HUES64 (cell line): ENCODE measurements at regions not wholly inside any gene's neighbourhood (a gene's known extent, or its start where the extent isn't known, plus 50 kb on each side); places are given as distances from the start of the nearest gene placed in this dataset.

Experiments
- H3K27ac ChIP-seq: 2 replicates; pipeline ENCODE4 v1.7.0; 2013; ENCODE audit warnings: low read depth, low read length, inconsistent platforms
- H3K27me3 ChIP-seq: 2 replicates; pipeline ENCODE4 v1.6.1; 2013; ENCODE audit warnings: mild to moderate bottlenecking, low read length; ENCODE audit not compliant: insufficient read depth
- H3K36me3 ChIP-seq: 2 replicates; pipeline ENCODE4 v1.6.1; 2013; ENCODE audit warnings: mild to moderate bottlenecking, low read length; ENCODE audit not compliant: insufficient read depth
- H3K4me1 ChIP-seq: 2 replicates; pipeline ENCODE4 v1.6.1; 2013; ENCODE audit warnings: mild to moderate bottlenecking, low read length, moderate library complexity; ENCODE audit not compliant: insufficient read depth
- H3K4me3 ChIP-seq: 2 replicates; pipeline ENCODE4 v1.5.1; 2013; ENCODE audit warnings: mild to moderate bottlenecking, low read length, moderate library complexity
- H3K9ac ChIP-seq: 2 replicates; pipeline ENCODE4 v1.6.1; 2013; ENCODE audit warnings: mild to moderate bottlenecking, low read depth, low read length
- H3K9me3 ChIP-seq: 2 replicates; pipeline ENCODE4 v1.6.1; 2013; ENCODE audit warnings: low read depth, low read length; ENCODE audit not compliant: insufficient read depth
- WGBS: fragments of 150-250, 120-280 bp; methylation state at CpG from one replicate; pipeline ENCODE4 v1.1.7; 2013; ENCODE audit warnings: missing lambda C conversion rate; 5-methylcytosine and 5-hydroxymethylcytosine counted together

- H3K36me3 ChIP-seq: no peaks in the 10 kb centered on the region
- no peak overlapping the region for H3K9ac ChIP-seq
- no peak overlapping the region for H3K4me3 ChIP-seq
- H3K27me3 ChIP-seq: no peaks in the 10 kb centered on the region
- no peaks in the 10 kb centered on the region for H3K9me3 ChIP-seq
- H3K4me1 ChIP-seq: no peaks in the 10 kb centered on the region
- no peak overlapping the region for H3K27ac ChIP-seq
These were observed 772.0 kb upstream of the NRSN1 start for GRCh38 chr6:23354004-23354403.

GRCh38 chr6:23357185-23357766 is 768.7 kb upstream of the NRSN1 start:
- no peak overlapping the region for H3K4me3 ChIP-seq
- no peak overlapping the region for H3K9ac ChIP-seq
- 100% methylated on average over 1 of the region's 2 CpGs for WGBS
- no peaks in the 10 kb centered on the region for H3K36me3 ChIP-seq
- no peaks in the 10 kb centered on the region for H3K27me3 ChIP-seq
- H3K9me3 ChIP-seq: no peaks in the 10 kb centered on the region
- no peaks in the 10 kb centered on the region for H3K4me1 ChIP-seq
- H3K27ac ChIP-seq: no peak overlapping the region

GRCh38 chr6:23365732-23366131 is 760.3 kb upstream of the NRSN1 start:
- 91% methylated on average over 1 of the region's 1 CpG for WGBS
- no peaks in the 10 kb centered on the region for H3K36me3 ChIP-seq
- no peak overlapping the region for H3K4me3 ChIP-seq
- H3K9me3 ChIP-seq: peaks cover 9% of the 10 kb centered on the region
- no peaks in the 10 kb centered on the region for H3K27me3 ChIP-seq
- no peak overlapping the region for H3K9ac ChIP-seq
- no peaks in the 10 kb centered on the region for H3K4me1 ChIP-seq
- H3K27ac ChIP-seq: no peak overlapping the region

- Histone ChIP-seq H3K9me3 (peaks cover 9% of the 10 kb centered on the region), H3K36me3 (no peaks in the 10 kb centered on the region), H3K27ac (no peak overlapping the region), H3K4me1 (no peaks in the 10 kb centered on the region), H3K4me3 (no peak overlapping the region), H3K9ac (no peak overlapping the region), H3K27me3 (no peaks in the 10 kb centered on the region)
- no CpG with 5 or more reads among the region's 1 CpG for WGBS
These were observed 758.7 kb upstream of the NRSN1 start for GRCh38 chr6:23367311-23367710.

- no peak overlapping the region for H3K9ac ChIP-seq
- no peaks in the 10 kb centered on the region for H3K36me3 ChIP-seq
- H3K27me3 ChIP-seq: no peaks in the 10 kb centered on the region
- H3K4me1 ChIP-seq: no peaks in the 10 kb centered on the region
- no CpG with 5 or more reads among the region's 1 CpG for WGBS
- peaks cover 9% of the 10 kb centered on the region for H3K9me3 ChIP-seq
- no peak overlapping the region for H3K27ac ChIP-seq
- no peak overlapping the region for H3K4me3 ChIP-seq
These were observed 757.5 kb upstream of the NRSN1 start for GRCh38 chr6:23368557-23368956.

GRCh38 chr6:23370051-23370450 is 756.0 kb upstream of the NRSN1 start:
- no peak overlapping the region for H3K9ac ChIP-seq
- H3K9me3 ChIP-seq: peaks cover 5% of the 10 kb centered on the region
- H3K36me3 ChIP-seq: no peaks in the 10 kb centered on the region
- WGBS: 91% methylated on average over 4 of the region's 4 CpGs
- no peaks in the 10 kb centered on the region for H3K4me1 ChIP-seq
- H3K4me3 ChIP-seq: no peak overlapping the region
- no peaks in the 10 kb centered on the region for H3K27me3 ChIP-seq
- H3K27ac ChIP-seq: no peak overlapping the region

- Histone ChIP-seq H3K4me3 (no peak overlapping the region), H3K27ac (no peak overlapping the region), H3K36me3 (no peaks in the 10 kb centered on the region), H3K27me3 (no peaks in the 10 kb centered on the region), H3K9me3 (no peaks in the 10 kb centered on the region), H3K9ac (no peak overlapping the region), H3K4me1 (no peaks in the 10 kb centered on the region)
- 95% methylated on average over 3 of the region's 4 CpGs for WGBS
These were observed 754.7 kb upstream of the NRSN1 start for GRCh38 chr6:23371132-23371915.

GRCh38 chr6:23377830-23378229 is 748.2 kb upstream of the NRSN1 start:
- Histone ChIP-seq H3K36me3 (no peaks in the 10 kb centered on the region), H3K9ac (no peak overlapping the region), H3K9me3 (no peaks in the 10 kb centered on the region), H3K4me1 (no peaks in the 10 kb centered on the region), H3K27me3 (no peaks in the 10 kb centered on the region), H3K4me3 (no peak overlapping the region), H3K27ac (no peak overlapping the region)

GRCh38 chr6:23380465-23380864 is 745.5 kb upstream of the NRSN1 start:
- Histone ChIP-seq H3K27me3 (no peaks in the 10 kb centered on the region), H3K4me3 (no peak overlapping the region), H3K27ac (no peak overlapping the region), H3K9me3 (no peaks in the 10 kb centered on the region), H3K4me1 (no peaks in the 10 kb centered on the region), H3K36me3 (no peaks in the 10 kb centered on the region), H3K9ac (no peak overlapping the region)
- 98% methylated on average over 3 of the region's 3 CpGs for WGBS

- Histone ChIP-seq H3K9me3 (no peaks in the 10 kb centered on the region), H3K36me3 (no peaks in the 10 kb centered on the region), H3K9ac (no peak overlapping the region), H3K27me3 (no peaks in the 10 kb centered on the region), H3K4me3 (no peak overlapping the region), H3K4me1 (no peaks in the 10 kb centered on the region), H3K27ac (no peak overlapping the region)
- WGBS: 90% methylated on average over 10 of the region's 11 CpGs
These were observed 737.8 kb upstream of the NRSN1 start for GRCh38 chr6:23388086-23388783.

- no peaks in the 10 kb centered on the region for H3K27me3 ChIP-seq
- H3K36me3 ChIP-seq: no peaks in the 10 kb centered on the region
- 91% methylated on average over 2 of the region's 3 CpGs for WGBS
- no peaks in the 10 kb centered on the region for H3K4me1 ChIP-seq
- H3K27ac ChIP-seq: no peak overlapping the region
- H3K4me3 ChIP-seq: no peak overlapping the region
- no peak overlapping the region for H3K9ac ChIP-seq
- H3K9me3 ChIP-seq: no peaks in the 10 kb centered on the region
These were observed 736.6 kb upstream of the NRSN1 start for GRCh38 chr6:23389386-23389785.
